ENCODE measurements at regions not wholly inside any gene's neighbourhood (a gene's known extent, or its start where the extent isn't known, plus 50 kb on each side); places are given as distances from the start of the nearest gene placed in this dataset.

DNA sequence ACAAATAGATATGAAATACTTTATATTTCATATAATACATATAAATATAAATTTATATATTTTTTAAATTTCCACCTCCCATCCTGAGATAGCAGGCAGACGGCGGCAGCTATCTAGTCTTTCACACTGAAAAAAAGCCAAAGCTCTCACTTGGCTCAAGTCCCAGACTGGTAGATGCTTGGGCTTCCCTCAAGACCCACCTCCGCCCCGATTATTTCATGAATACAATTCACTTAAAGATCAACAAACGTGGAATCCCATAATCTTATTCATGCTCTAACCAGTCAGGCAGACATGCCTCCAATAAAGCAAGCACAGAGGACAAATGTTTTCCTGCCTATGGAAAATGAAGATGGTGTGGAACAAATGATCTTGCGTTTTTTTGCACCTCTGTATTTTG, 275.9 kb upstream of the NR2F2 start:
- TF ChIP-seq, protein P1, sequence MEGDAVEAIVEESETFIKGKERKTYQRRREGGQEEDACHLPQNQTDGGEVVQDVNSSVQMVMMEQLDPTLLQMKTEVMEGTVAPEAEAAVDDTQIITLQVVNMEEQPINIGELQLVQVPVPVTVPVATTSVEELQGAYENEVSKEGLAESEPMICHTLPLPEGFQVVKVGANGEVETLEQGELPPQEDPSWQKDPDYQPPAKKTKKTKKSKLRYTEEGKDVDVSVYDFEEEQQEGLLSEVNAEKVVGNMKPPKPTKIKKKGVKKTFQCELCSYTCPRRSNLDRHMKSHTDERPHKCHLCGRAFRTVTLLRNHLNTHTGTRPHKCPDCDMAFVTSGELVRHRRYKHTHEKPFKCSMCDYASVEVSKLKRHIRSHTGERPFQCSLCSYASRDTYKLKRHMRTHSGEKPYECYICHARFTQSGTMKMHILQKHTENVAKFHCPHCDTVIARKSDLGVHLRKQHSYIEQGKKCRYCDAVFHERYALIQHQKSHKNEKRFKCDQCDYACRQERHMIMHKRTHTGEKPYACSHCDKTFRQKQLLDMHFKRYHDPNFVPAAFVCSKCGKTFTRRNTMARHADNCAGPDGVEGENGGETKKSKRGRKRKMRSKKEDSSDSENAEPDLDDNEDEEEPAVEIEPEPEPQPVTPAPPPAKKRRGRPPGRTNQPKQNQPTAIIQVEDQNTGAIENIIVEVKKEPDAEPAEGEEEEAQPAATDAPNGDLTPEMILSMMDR (IDR thresholded peaks at IDR 0.05; ENCODE audit: low read length), result no peak
- TF ChIP-seq EZH2 (optimal IDR thresholded peaks at IDR 0.05; ENCODE audit: low read depth, low read length) (no peak), EZH2phosphoT487 (IDR thresholded peaks at IDR 0.05; ENCODE audit: low read length) (no peak)

Measured in MM.1S (cell line).